Endodermal cell (in vitro differentiated cells): ENCODE measurements at regions not wholly inside any gene's neighbourhood (a gene's known extent, or its start where the extent isn't known, plus 50 kb on each side); places are given as distances from the start of the nearest gene placed in this dataset.

Experiments used
- DNase-seq: peaks from one replicate; pipeline ENCODE4 v3.0.0-alpha.2; 2017
- H3K27ac ChIP-seq: 2 replicates; pipeline ENCODE4 v1.5.1; 2013; ENCODE audit warnings: mild to moderate bottlenecking, low read depth, low read length, moderate library complexity
- H3K27me3 ChIP-seq: 2 replicates; pipeline ENCODE4 v1.6.1; 2013; ENCODE audit warnings: mild to moderate bottlenecking, low read length, moderate library complexity; ENCODE audit not compliant: insufficient read depth, control insufficient read depth, poor library complexity, severe bottlenecking
- H3K36me3 ChIP-seq: 2 replicates; pipeline ENCODE4 v1.7.0; 2013; ENCODE audit warnings: mild to moderate bottlenecking, low read length, moderate library complexity; ENCODE audit not compliant: control insufficient read depth, insufficient read depth
- H3K4me1 ChIP-seq: one replicate; pipeline ENCODE4 v1.7.0; 2013; ENCODE audit warnings: low read length; ENCODE audit not compliant: control insufficient read depth, insufficient read depth
- H3K4me3 ChIP-seq: 2 replicates; pipeline ENCODE4 v1.5.1; 2013; ENCODE audit warnings: mild to moderate bottlenecking, low read length, moderate library complexity
- H3K9ac ChIP-seq: 2 replicates; pipeline ENCODE4 v1.6.1; 2013; ENCODE audit warnings: mild to moderate bottlenecking, low read length, moderate library complexity; ENCODE audit not compliant: poor library complexity, severe bottlenecking; ENCODE audit errors: extremely low read depth
- H3K9me3 ChIP-seq: 2 replicates; pipeline ENCODE4 v1.6.1; 2013; ENCODE audit warnings: mild to moderate bottlenecking, low read length, moderate library complexity; ENCODE audit not compliant: control insufficient read depth
- H3K27ac Mint-ChIP-seq: 2 replicates; pipeline ENCODE4 v1.8.0; 2020; ENCODE audit warnings: mixed read lengths
- H3K27me3 Mint-ChIP-seq: 2 replicates; pipeline ENCODE4 v1.8.0; 2021; ENCODE audit warnings: mild to moderate bottlenecking, mixed read lengths; ENCODE audit not compliant: insufficient read depth
- H3K36me3 Mint-ChIP-seq: 2 replicates; pipeline ENCODE4 v1.8.0; 2020; ENCODE audit warnings: low read depth, mixed read lengths
- H3K4me1 Mint-ChIP-seq: 2 replicates; pipeline ENCODE4 v1.8.0; 2020; ENCODE audit warnings: mixed read lengths
- H3K4me3 Mint-ChIP-seq: 2 replicates; pipeline ENCODE4 v1.8.0; 2020; ENCODE audit warnings: mild to moderate bottlenecking, moderate library complexity, mixed read lengths
- H3K9me3 Mint-ChIP-seq: 2 replicates; pipeline ENCODE4 v1.8.0; 2020; ENCODE audit warnings: mild to moderate bottlenecking, mixed read lengths
- CTCF ChIP-seq: fragments of 200-600 bp; sonication (generic); conservative IDR thresholded peaks from 2 replicates; pipeline ENCODE4 v1.5.0; 2021; ENCODE audit warnings: antibody characterized with exemption, mild to moderate bottlenecking
- WGBS, 2 experiments: methylation state at CpG; one replicate each; pipeline versions ENCODE4 v1.1.5 to v1.1.7; 2013; ENCODE audit warnings: missing lambda C conversion rate in 2 of 2, mixed read lengths in 1 of 2; ENCODE audit not compliant: insufficient coverage in 1 of 2, insufficient read length in 1 of 2; 5-methylcytosine and 5-hydroxymethylcytosine counted together

- H3K4me3 ChIP-seq = no peak overlapping the region
Observed at GRCh38 chr22:49692499-49693225, 135.0 kb downstream of the BRD1 start.

GRCh38 chr22:49691256-49691655 lies 136.4 kb downstream of the BRD1 start:
- Mint-ChIP-seq H3K36me3 (no peaks in the 10 kb centered on the region), H3K9me3 (peaks cover 28% of the 10 kb centered on the region), H3K27me3 (peaks cover 2% of the 10 kb centered on the region), H3K4me1 (no peaks in the 10 kb centered on the region), H3K4me3 (no peak overlapping the region), H3K27ac (no peak overlapping the region)
- H3K36me3 ChIP-seq = no peaks in the 10 kb centered on the region
- no peak for TF ChIP-seq CTCF
- H3K9ac ChIP-seq = no peak overlapping the region
- no peaks in the 10 kb centered on the region for H3K4me1 ChIP-seq
- H3K4me3 ChIP-seq = no peak overlapping the region
- peak; percentile 11 for DNase-seq
- no peaks in the 10 kb centered on the region for H3K9me3 ChIP-seq
- H3K27ac ChIP-seq = no peak overlapping the region
- 50 to 85% methylated on average over 1 to 3 of the region's 3 CpGs for WGBS, 2 experiments
- H3K27me3 ChIP-seq = no peaks in the 10 kb centered on the region

More at GRCh38 chr22:49692499-49693225, 135.0 kb downstream of the BRD1 start:
- 85 to 94% methylated on average over 12 to 18 of the region's 18 CpGs for WGBS, 2 experiments
- no peaks in the 10 kb centered on the region for H3K27me3 ChIP-seq
- H3K4me1 ChIP-seq = no peaks in the 10 kb centered on the region
- H3K9me3 Mint-ChIP-seq = peaks cover 36% of the 10 kb centered on the region
- peaks cover 4% of the 10 kb centered on the region for H3K9me3 ChIP-seq
- no peak overlapping the region for H3K27ac Mint-ChIP-seq
- DNase-seq = peak; percentile 13
- H3K27me3 Mint-ChIP-seq = peaks cover 2% of the 10 kb centered on the region
- H3K36me3 Mint-ChIP-seq = no peaks in the 10 kb centered on the region
- no peaks in the 10 kb centered on the region for H3K36me3 ChIP-seq
- H3K27ac ChIP-seq = no peak overlapping the region
- H3K4me1 Mint-ChIP-seq = no peaks in the 10 kb centered on the region
- H3K9ac ChIP-seq = no peak overlapping the region
- TF ChIP-seq CTCF = no peak
- no peak overlapping the region for H3K4me3 Mint-ChIP-seq

- Mint-ChIP-seq H3K9me3 (peaks cover 25% of the 10 kb centered on the region), H3K27me3 (peaks cover 2% of the 10 kb centered on the region), H3K4me1 (no peaks in the 10 kb centered on the region), H3K36me3 (no peaks in the 10 kb centered on the region), H3K4me3 (no peak overlapping the region), H3K27ac (no peak overlapping the region)
- no peaks in the 10 kb centered on the region for H3K36me3 ChIP-seq
- no peaks in the 10 kb centered on the region for H3K9me3 ChIP-seq
- WGBS, 2 experiments = 84 to 89% methylated on average over 16 of the region's 16 CpGs
- H3K9ac ChIP-seq = no peak overlapping the region
- H3K27ac ChIP-seq = no peak overlapping the region
- peak; percentile 34 for DNase-seq
- no peaks in the 10 kb centered on the region for H3K27me3 ChIP-seq
- H3K4me3 ChIP-seq = no peak overlapping the region
- no peak for TF ChIP-seq CTCF
- H3K4me1 ChIP-seq = no peaks in the 10 kb centered on the region
Observed at GRCh38 chr22:49690454-49690853, 137.2 kb downstream of the BRD1 start.
